ENCODE measurements at regions not wholly inside any gene's neighbourhood (a gene's known extent, or its start where the extent isn't known, plus 50 kb on each side); places are given as distances from the start of the nearest gene placed in this dataset.

- no peak for DNase-seq
These were observed 76.7 kb downstream of the TRIM29 start for GRCh38 chr11:120061036-120061760.

GRCh38 chr11:120060512-120060911 lies 77.4 kb downstream of the TRIM29 start:
- no peak for DNase-seq

GRCh38 chr11:120058931-120059330 lies 79.0 kb downstream of the TRIM29 start:
- DNase-seq = no peak

GRCh38 chr11:120057595-120058581 lies 80.0 kb downstream of the TRIM29 start:
- no peak for DNase-seq

- DNase-seq = no peak
These were observed 80.9 kb downstream of the TRIM29 start for GRCh38 chr11:120057028-120057330.

GRCh38 chr11:120056301-120057027 lies 81.4 kb downstream of the TRIM29 start:
- DNase-seq = no peak

- DNase-seq = no peak
These were observed 82.3 kb downstream of the TRIM29 start for GRCh38 chr11:120055646-120056045.

- no peak for DNase-seq
These were observed 83.2 kb downstream of the TRIM29 start for GRCh38 chr11:120054753-120055045.

- no peak for DNase-seq
These were observed 83.7 kb downstream of the TRIM29 start for GRCh38 chr11:120054016-120054752.

GRCh38 chr11:120052196-120052775 lies 85.6 kb downstream of the TRIM29 start:
- DNase-seq = no peak

GRCh38 chr11:120044011-120044675 lies 93.8 kb downstream of the TRIM29 start:
- no peak for DNase-seq

GRCh38 chr11:120043328-120043945 lies 94.5 kb downstream of the TRIM29 start:
- DNase-seq = no peak

- no peak for DNase-seq
These were observed 96.3 kb downstream of the TRIM29 start for GRCh38 chr11:120041625-120042024.

GRCh38 chr11:120040151-120040840 lies 97.6 kb downstream of the TRIM29 start:
- DNase-seq = no peak

- no peak for DNase-seq
These were observed 98.9 kb downstream of the TRIM29 start for GRCh38 chr11:120039039-120039438.

- no peak for DNase-seq
These were observed 100.8 kb downstream of the TRIM29 start for GRCh38 chr11:120037111-120037510.

- no peak for DNase-seq
These were observed 102.2 kb downstream of the TRIM29 start for GRCh38 chr11:120035756-120036155.

- no peak for DNase-seq
These were observed 102.9 kb downstream of the TRIM29 start for GRCh38 chr11:120034881-120035630.

- DNase-seq = no peak
These were observed 103.6 kb downstream of the TRIM29 start for GRCh38 chr11:120034176-120034875.
